H9 (cell line): ENCODE measurements at regions not wholly inside any gene's neighbourhood (a gene's known extent, or its start where the extent isn't known, plus 50 kb on each side); places are given as distances from the start of the nearest gene placed in this dataset.

Source experiments
- DNase-seq: peaks from one replicate; pipeline ENCODE4 v3.0.0-alpha.2; 2017
- H2AFZ ChIP-seq: one replicate; pipeline ENCODE4 v1.6.1; 2013; ENCODE audit warnings: mild to moderate bottlenecking, low read length, control low read depth, moderate library complexity
- H2AK5ac ChIP-seq: 2 replicates; pipeline ENCODE4 v1.6.1; 2013; ENCODE audit warnings: low read length, control low read depth, mixed read lengths; ENCODE audit not compliant: insufficient read length
- H2BK120ac ChIP-seq: one replicate; pipeline ENCODE4 v1.6.1; 2013; ENCODE audit warnings: low read depth, mild to moderate bottlenecking, low read length, control low read depth, inconsistent platforms; ENCODE audit not compliant: poor library complexity, severe bottlenecking
- H2BK12ac ChIP-seq: 2 replicates; pipeline ENCODE4 v1.6.1; 2013; ENCODE audit warnings: low read length, control low read depth, mixed read lengths, low read depth; ENCODE audit not compliant: insufficient read length
- H2BK15ac ChIP-seq: 2 replicates; pipeline ENCODE4 v1.6.1; 2013; ENCODE audit warnings: low read depth, low read length, control low read depth
- H2BK20ac ChIP-seq: one replicate; pipeline ENCODE4 v1.6.1; 2013; ENCODE audit warnings: low read depth, mild to moderate bottlenecking, low read length, control low read depth, inconsistent platforms; ENCODE audit not compliant: poor library complexity, severe bottlenecking
- H2BK5ac ChIP-seq: 2 replicates; pipeline ENCODE4 v1.6.1; 2013; ENCODE audit warnings: low read length, control low read depth, mixed read lengths; ENCODE audit not compliant: insufficient read length
- H3K14ac ChIP-seq: 2 replicates; pipeline ENCODE4 v1.6.1; 2013; ENCODE audit warnings: low read length, control low read depth; ENCODE audit not compliant: insufficient read depth
- H3K18ac ChIP-seq: 2 replicates; pipeline ENCODE4 v1.6.1; 2013; ENCODE audit warnings: low read depth, mild to moderate bottlenecking, mixed read lengths, low read length, control low read depth; ENCODE audit not compliant: insufficient read length
- H3K23ac ChIP-seq: 2 replicates; pipeline ENCODE4 v1.6.1; 2013; ENCODE audit warnings: low read length, control low read depth, mixed read lengths, low read depth; ENCODE audit not compliant: insufficient read length
- H3K23me2 ChIP-seq: 2 replicates; pipeline ENCODE4 v1.6.1; 2013; ENCODE audit warnings: low read depth, mild to moderate bottlenecking, mixed read lengths, low read length, control low read depth; ENCODE audit not compliant: insufficient read length, poor library complexity, severe bottlenecking
- H3K27ac ChIP-seq: 2 replicates; pipeline ENCODE4 v1.5.1; 2013; ENCODE audit warnings: low read length, control low read depth, mixed read lengths, low read depth; ENCODE audit not compliant: insufficient read length
- H3K27me3 ChIP-seq: 2 replicates; pipeline ENCODE4 v1.6.1; 2013; ENCODE audit warnings: low read length, control low read depth, inconsistent platforms; ENCODE audit not compliant: insufficient read depth
- H3K4ac ChIP-seq: 2 replicates; pipeline ENCODE4 v1.6.1; 2013; ENCODE audit warnings: low read depth, mild to moderate bottlenecking, control low read depth, inconsistent platforms, low read length, moderate library complexity
- H3K4me1 ChIP-seq: 2 replicates; pipeline ENCODE4 v1.6.1; 2013; ENCODE audit warnings: low read length, control low read depth, inconsistent platforms; ENCODE audit not compliant: insufficient read depth
- H3K4me2 ChIP-seq: 2 replicates; pipeline ENCODE4 v1.6.1; 2013; ENCODE audit warnings: low read length, control low read depth, mixed read lengths; ENCODE audit not compliant: insufficient read length, insufficient read depth
- H3K56ac ChIP-seq: 2 replicates; pipeline ENCODE4 v1.6.1; 2013; ENCODE audit warnings: low read depth, mild to moderate bottlenecking, mixed read lengths, low read length, control low read depth; ENCODE audit not compliant: insufficient read length
- H3K79me1 ChIP-seq: 2 replicates; pipeline ENCODE4 v1.6.1; 2013; ENCODE audit warnings: low read depth, mild to moderate bottlenecking, moderate library complexity, low read length, control low read depth, inconsistent platforms; ENCODE audit not compliant: insufficient read depth, poor library complexity, severe bottlenecking
- H3K79me2 ChIP-seq: 2 replicates; pipeline ENCODE4 v1.6.1; 2013; ENCODE audit warnings: low read length, control low read depth, inconsistent platforms; ENCODE audit not compliant: insufficient read depth
- H3K9ac ChIP-seq: 2 replicates; pipeline ENCODE4 v1.6.1; 2013; ENCODE audit warnings: low read length, control low read depth, mixed read lengths; ENCODE audit not compliant: insufficient read length; ENCODE audit errors: extremely low read depth
- H3K9me3 ChIP-seq: one replicate; pipeline ENCODE4 v1.6.1; 2013; ENCODE audit warnings: low read depth, low read length, inconsistent platforms; ENCODE audit not compliant: control insufficient read depth
- H3T11ph ChIP-seq: one replicate; pipeline ENCODE4 v1.6.1; 2013; ENCODE audit warnings: mild to moderate bottlenecking, low read length, control low read depth, inconsistent platforms
- H4K20me1 ChIP-seq: one replicate; pipeline ENCODE4 v1.6.1; 2013; ENCODE audit not compliant: control insufficient read depth, insufficient read length, insufficient read depth
- H4K5ac ChIP-seq: 2 replicates; pipeline ENCODE4 v1.6.1; 2013; ENCODE audit warnings: low read depth, mild to moderate bottlenecking, mixed read lengths, low read length, control low read depth; ENCODE audit not compliant: insufficient read length
- H4K8ac ChIP-seq: replicated peaks from 2 replicates; pipeline ENCODE4 v1.6.1; 2013; ENCODE audit warnings: low read length, control low read depth, mixed read lengths, low read depth; ENCODE audit not compliant: insufficient read length
- H4K91ac ChIP-seq: 2 replicates; pipeline ENCODE4 v1.6.1; 2013; ENCODE audit warnings: low read depth, mild to moderate bottlenecking, moderate library complexity, mixed read lengths, low read length, control low read depth; ENCODE audit not compliant: insufficient read length
- H3K27ac Mint-ChIP-seq, 3 experiments: 2 replicates in 2 of 3; 3 replicates in 1 of 3; pipeline ENCODE4 v1.8.0; 2020 to 2021; ENCODE audit warnings: mixed read lengths in 3 of 3, mild to moderate bottlenecking in 1 of 3, moderate library complexity in 1 of 3
- H3K27me3 Mint-ChIP-seq: 2 replicates; pipeline ENCODE4 v1.8.0; 2021; ENCODE audit warnings: low read depth, mild to moderate bottlenecking, moderate library complexity, mixed read lengths
- H3K36me3 Mint-ChIP-seq, 3 experiments: 2 replicates in 2 of 3; 3 replicates in 1 of 3; pipeline ENCODE4 v1.8.0; 2020 to 2021; ENCODE audit warnings: low read depth in 3 of 3, mixed read lengths in 3 of 3; ENCODE audit not compliant: insufficient read depth in 1 of 3
- H3K4me1 Mint-ChIP-seq, 2 experiments: 2 replicates each; pipeline ENCODE4 v1.8.0; 2020; ENCODE audit warnings: mixed read lengths in 2 of 2
- H3K4me3 Mint-ChIP-seq, 2 experiments: 2 replicates in 1 of 2; 3 replicates in 1 of 2; pipeline ENCODE4 v1.8.0; 2020 to 2021; ENCODE audit warnings: mild to moderate bottlenecking in 2 of 2, mixed read lengths in 2 of 2, moderate library complexity in 1 of 2
- H3K9me3 Mint-ChIP-seq, 2 experiments: 2 replicates in 1 of 2; 3 replicates in 1 of 2; pipeline ENCODE4 v1.8.0; 2020; ENCODE audit warnings: mild to moderate bottlenecking in 2 of 2, mixed read lengths in 2 of 2, moderate library complexity in 1 of 2
- WGBS: extraction: QIAGEN DNeasy Blood & Tissue Kit; methylation state at CpG from one replicate; pipeline ENCODE4 v1.1.7; 2013; ENCODE audit warnings: missing lambda C conversion rate, low lambda C conversion rate, mixed read lengths; ENCODE audit not compliant: insufficient read length; ENCODE audit errors: extremely low coverage; 5-methylcytosine and 5-hydroxymethylcytosine counted together
- TF ChIP-seq, protein P1 (sequence below): fragments of 200-600 bp; sonication (generic); conservative IDR thresholded peaks from 3 replicates; pipeline ENCODE4 v1.8.0; 2021; ENCODE audit warnings: antibody characterized with exemption, mild to moderate bottlenecking

- Histone ChIP-seq H3K23me2 (no peaks in the 10 kb centered on the region), H3K4me1 (peaks cover 3% of the 10 kb centered on the region; the same call in 1 of the 2 replicates), H2AFZ (no peak overlapping the region), H3K27ac (no peak overlapping the region), H3K79me1 (no peaks in the 10 kb centered on the region), H2BK120ac (no peak overlapping the region), H2BK5ac (no peak overlapping the region), H3K14ac (no peak overlapping the region), H2BK20ac (no peak overlapping the region), H3K18ac (no peak overlapping the region), H3K56ac (no peak overlapping the region), H4K5ac (no peak overlapping the region), H3K79me2 (no peaks in the 10 kb centered on the region), H3K4me2 (no peak overlapping the region), H2AK5ac (no peak overlapping the region), H3K4ac (no peak overlapping the region), H4K91ac (no peak overlapping the region), H2BK15ac (no peak overlapping the region), H4K8ac (no peak overlapping the region), H3K23ac (no peak overlapping the region), H3K27me3 (no peaks in the 10 kb centered on the region), H2BK12ac (no peak overlapping the region), H3T11ph (no peak overlapping the region), H3K9me3 (no peaks in the 10 kb centered on the region), H4K20me1 (no peaks in the 10 kb centered on the region), H3K9ac (no peak overlapping the region)
- peaks cover 0 to 9% (median 4%) of the 10 kb centered on the region in 3 experiments; a peak in 2 of 7 replicates for H3K36me3 Mint-ChIP-seq
- H3K9me3 Mint-ChIP-seq, result peaks cover 0 to 3% of the 10 kb centered on the region in 2 experiments; a peak in 2 of 5 replicates
- no peak overlapping the region for H3K27ac Mint-ChIP-seq
- H3K27me3 Mint-ChIP-seq, result peaks cover 2% of the 10 kb centered on the region; the same call in 1 of the 2 replicates
- H3K4me1 Mint-ChIP-seq, result peaks cover 13 to 17% of the 10 kb centered on the region in 2 experiments
- no CpG with 5 or more reads among the region's 2 CpGs for WGBS
- no peak overlapping the region for H3K4me3 Mint-ChIP-seq
- TF ChIP-seq, protein P1, sequence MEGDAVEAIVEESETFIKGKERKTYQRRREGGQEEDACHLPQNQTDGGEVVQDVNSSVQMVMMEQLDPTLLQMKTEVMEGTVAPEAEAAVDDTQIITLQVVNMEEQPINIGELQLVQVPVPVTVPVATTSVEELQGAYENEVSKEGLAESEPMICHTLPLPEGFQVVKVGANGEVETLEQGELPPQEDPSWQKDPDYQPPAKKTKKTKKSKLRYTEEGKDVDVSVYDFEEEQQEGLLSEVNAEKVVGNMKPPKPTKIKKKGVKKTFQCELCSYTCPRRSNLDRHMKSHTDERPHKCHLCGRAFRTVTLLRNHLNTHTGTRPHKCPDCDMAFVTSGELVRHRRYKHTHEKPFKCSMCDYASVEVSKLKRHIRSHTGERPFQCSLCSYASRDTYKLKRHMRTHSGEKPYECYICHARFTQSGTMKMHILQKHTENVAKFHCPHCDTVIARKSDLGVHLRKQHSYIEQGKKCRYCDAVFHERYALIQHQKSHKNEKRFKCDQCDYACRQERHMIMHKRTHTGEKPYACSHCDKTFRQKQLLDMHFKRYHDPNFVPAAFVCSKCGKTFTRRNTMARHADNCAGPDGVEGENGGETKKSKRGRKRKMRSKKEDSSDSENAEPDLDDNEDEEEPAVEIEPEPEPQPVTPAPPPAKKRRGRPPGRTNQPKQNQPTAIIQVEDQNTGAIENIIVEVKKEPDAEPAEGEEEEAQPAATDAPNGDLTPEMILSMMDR, result no peak
- no peak for DNase-seq
Measured at GRCh38 chr5:159762921-159763320, 153.4 kb upstream of the ADRA1B start.
